ENCODE measurements at regions not wholly inside any gene's neighbourhood (a gene's known extent, or its start where the extent isn't known, plus 50 kb on each side); places are given as distances from the start of the nearest gene placed in this dataset.

- TF ChIP-seq CTCF (IDR thresholded peaks at IDR 0.05; ENCODE audit: insufficient read depth, low read depth, low read length) = no peak
- DNase-seq (ENCODE audit: low read depth) = no peak
- no peak overlapping the region for H3K4me3 ChIP-seq (ENCODE audit: low read depth, low read length)
Observed at GRCh38 chr1:11350265-11350664, 77.3 kb downstream of the UBIAD1 start.

GRCh38 chr1:11352058-11352715, 79.2 kb downstream of the UBIAD1 start:
- no peak overlapping the region for H3K4me3 ChIP-seq (ENCODE audit: low read depth, low read length)
- no peak for TF ChIP-seq CTCF (IDR thresholded peaks at IDR 0.05; ENCODE audit: insufficient read depth, low read depth, low read length)
- DNase-seq (ENCODE audit: low read depth) = no peak

GRCh38 chr1:11352816-11353799, 80.1 kb downstream of the UBIAD1 start:
- no peak for TF ChIP-seq CTCF (IDR thresholded peaks at IDR 0.05; ENCODE audit: insufficient read depth, low read depth, low read length)
- no peak for DNase-seq (ENCODE audit: low read depth)

GRCh38 chr1:11354893-11355553, 82.0 kb downstream of the UBIAD1 start:
- TF ChIP-seq CTCF (IDR thresholded peaks at IDR 0.05; ENCODE audit: insufficient read depth, low read depth, low read length) = no peak
- DNase-seq (ENCODE audit: low read depth) = no peak
- H3K4me3 ChIP-seq (ENCODE audit: low read depth, low read length) = no peak overlapping the region

More at GRCh38 chr1:11352816-11353799, 80.1 kb downstream of the UBIAD1 start:
- H3K4me3 ChIP-seq (ENCODE audit: low read depth, low read length) = no peak overlapping the region

- TF ChIP-seq CTCF (IDR thresholded peaks at IDR 0.05; ENCODE audit: insufficient read depth, low read depth, low read length) = no peak
- DNase-seq (ENCODE audit: low read depth) = no peak
- H3K4me3 ChIP-seq (ENCODE audit: low read depth, low read length) = no peak overlapping the region
Observed at GRCh38 chr1:11355559-11356475, 82.8 kb downstream of the UBIAD1 start.

- no peak for DNase-seq (ENCODE audit: low read depth)
- H3K4me3 ChIP-seq (ENCODE audit: low read depth, low read length) = no peak overlapping the region
- no peak for TF ChIP-seq CTCF (IDR thresholded peaks at IDR 0.05; ENCODE audit: insufficient read depth, low read depth, low read length)
Observed at GRCh38 chr1:11357276-11357675, 84.3 kb downstream of the UBIAD1 start.

Measured in fibroblast of villous mesenchyme (primary cell).